Activated CD4-positive, alpha-beta T cell treated with anti-CD3 and anti-CD28 coated beads, Interleukin-10, Interleukin-2, amounts not matched to agents 100 ng/mL and 50 ng/mL, durations not matched to agents 16 hours and 8 hours (primary cell): ENCODE measurements at regions not wholly inside any gene's neighbourhood (a gene's known extent, or its start where the extent isn't known, plus 50 kb on each side); places are given as distances from the start of the nearest gene placed in this dataset.

Experiments
- DNase-seq: peaks from one replicate; pipeline ENCODE4 v3.0.0-alpha.2; 2020

DNA sequence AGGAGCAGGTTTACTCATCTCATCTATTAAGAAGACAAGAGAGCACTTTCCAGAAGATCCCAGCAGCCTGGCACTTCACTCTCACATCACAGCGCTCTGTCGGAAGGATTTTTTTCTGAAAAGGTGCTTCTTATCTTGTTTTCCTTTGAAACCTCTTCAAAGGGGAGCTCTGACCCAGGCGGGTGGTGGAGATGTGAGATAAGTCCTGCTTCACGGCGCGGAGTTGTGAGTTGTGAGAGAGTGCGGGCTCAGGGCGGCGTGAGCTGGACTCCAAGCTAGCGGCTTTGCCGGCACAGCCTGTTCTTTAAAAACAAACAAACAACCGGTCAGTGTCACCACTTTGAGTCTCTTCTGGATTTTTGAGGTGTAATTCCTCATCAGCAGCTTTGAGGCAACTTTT lies 169.0 kb upstream of the ARGLU1 start:
- DNase-seq, result no peak

DNA sequence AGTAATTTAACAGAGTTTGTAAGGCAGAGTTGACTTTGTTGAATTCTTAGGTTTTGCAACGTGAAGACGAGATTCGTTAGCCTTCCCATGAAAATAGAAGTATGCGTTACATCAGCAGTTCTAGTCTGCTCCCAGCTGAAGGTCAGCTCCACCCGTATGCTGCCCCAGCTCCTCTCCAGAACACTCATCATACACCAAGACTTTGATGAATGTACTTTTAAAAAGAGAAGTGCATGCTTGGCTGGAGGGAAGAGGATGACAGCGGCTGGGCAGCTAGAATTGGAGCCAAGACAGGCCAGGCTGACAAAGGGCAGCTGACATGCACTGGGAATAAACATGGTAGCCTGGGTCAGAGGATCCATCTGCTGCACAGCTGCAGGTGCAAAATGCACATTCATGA lies 166.3 kb upstream of the ARGLU1 start:
- DNase-seq, result no peak

DNA sequence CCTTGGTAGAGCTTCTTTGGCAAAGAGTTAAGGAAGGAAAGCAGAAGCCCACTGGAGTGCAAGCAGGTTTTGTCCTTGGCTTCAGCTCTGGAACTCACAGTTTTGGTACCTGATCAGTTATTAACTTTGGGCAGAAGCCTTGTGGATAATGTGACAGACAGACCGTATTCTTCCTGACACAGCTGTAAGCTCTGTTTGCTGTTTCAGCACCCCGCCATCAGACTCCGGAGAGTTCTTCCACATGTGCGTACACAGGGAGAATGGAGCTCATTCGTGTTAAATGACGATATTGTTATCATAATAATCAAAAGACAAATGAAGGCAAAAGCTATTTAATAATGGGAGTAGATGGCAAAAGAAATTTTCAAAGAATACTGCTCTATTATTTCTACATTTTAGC lies 155.1 kb upstream of the ARGLU1 start:
- no peak for DNase-seq

DNA sequence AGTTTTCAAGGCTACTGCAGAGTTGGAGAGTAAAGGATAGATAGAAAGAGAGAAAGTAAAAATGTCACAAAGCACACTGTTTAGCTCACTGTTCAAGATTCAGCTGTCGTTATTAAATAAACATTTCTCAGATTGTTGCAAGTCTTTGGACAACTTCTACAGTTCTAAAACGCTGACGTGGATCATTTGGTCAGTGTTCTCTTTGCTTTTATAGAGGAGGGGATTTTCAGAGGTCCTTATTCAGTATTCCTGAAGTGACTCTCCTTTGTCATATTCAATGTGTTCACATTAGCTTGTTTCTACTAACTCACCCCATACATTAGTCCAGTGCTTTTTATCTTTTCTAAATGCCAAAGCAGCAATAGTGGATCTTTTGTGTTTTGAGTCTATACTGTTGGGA lies 154.7 kb upstream of the ARGLU1 start:
- no peak for DNase-seq

DNA sequence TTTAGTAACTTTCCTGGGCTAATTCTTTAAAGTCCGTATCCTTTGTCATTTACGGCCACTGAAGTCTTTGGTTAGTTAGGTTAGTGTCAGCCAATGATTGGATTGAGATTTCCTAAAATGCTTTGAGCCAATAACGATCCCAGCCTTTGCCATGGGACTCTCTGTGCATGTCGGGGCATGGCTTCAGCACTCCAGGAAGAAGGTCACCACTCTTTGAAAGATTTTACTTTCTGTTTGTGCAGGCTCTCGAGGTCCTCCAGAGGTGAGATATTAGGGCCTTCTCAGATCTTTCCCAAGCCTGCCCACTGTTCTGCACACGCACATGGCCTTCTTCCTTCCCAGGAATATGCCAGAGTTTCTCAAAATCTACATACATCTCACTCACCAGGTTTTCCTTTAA lies 153.7 kb upstream of the ARGLU1 start:
- no peak for DNase-seq

DNA sequence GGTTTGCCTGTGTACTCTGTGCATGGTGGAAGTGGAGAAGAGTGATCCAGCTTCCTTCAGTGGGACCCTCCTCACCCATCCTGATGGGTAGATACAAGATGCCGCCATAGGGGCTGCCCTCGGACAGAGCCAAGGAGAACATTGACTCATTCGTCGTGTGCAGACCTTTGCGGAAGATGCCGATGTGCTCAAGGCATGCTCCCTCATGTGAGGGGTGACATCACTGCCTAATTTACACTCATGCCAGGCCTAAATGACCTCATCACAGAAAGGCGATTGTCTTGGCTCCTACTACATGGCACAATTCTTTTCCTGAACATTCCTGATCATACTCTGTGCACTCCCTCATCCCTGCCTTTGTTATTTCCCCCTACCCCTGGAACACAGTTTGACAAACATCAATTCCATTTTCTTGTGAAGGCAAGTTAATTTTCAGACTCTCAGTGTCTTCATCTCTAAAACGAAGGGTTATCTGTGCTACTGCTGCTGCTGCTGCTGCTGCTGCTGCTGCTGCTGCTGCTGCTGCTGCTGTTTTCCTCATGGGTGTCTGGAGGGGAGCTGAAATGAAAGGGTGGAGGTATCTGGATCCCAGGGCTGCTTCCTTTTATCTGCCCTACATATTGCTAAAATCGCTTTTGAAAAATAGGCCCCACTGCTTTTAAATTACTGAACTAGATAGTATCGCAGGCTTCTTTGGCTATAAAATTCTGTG lies 146.5 kb upstream of the ARGLU1 start:
- no peak for DNase-seq

DNA sequence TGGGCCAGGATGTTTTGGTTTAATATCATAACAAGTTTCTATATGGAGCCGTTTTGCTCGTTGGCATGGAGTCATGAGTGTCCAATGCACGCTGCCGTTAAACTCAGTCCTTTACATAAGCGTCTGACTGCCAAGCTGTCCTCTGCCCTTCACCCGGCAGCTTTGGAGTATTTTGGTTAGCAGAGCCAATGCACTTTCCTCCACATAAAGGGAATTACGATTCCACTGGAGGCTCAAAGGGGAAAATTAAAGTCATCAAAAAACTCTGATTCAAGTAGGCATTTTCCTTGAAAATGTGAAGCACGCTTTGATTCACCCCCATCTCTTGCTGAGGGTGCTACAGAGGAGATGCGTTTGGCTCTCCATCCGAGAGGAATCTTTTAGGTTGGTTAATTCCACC lies 144.4 kb upstream of the ARGLU1 start:
- no peak for DNase-seq

DNA sequence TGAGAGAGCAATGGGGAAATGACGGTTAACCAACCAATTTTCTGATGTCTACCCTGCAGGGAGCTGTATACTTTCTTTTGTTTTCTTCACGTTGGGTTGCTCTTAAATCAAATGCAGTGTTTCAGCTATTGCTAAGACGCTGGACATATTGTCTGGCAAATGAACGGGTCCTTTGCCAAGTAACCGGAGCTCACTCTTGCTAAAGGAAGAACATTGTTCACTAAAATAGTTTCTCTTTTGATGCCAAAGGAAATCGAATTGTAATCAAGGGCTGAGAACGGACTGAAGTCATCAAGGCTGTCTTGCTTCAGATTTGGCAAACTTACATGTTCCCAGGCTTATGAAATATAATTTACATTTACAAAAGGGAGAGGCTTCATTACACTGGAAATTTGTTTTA lies 142.3 kb upstream of the ARGLU1 start:
- DNase-seq, result no peak

DNA sequence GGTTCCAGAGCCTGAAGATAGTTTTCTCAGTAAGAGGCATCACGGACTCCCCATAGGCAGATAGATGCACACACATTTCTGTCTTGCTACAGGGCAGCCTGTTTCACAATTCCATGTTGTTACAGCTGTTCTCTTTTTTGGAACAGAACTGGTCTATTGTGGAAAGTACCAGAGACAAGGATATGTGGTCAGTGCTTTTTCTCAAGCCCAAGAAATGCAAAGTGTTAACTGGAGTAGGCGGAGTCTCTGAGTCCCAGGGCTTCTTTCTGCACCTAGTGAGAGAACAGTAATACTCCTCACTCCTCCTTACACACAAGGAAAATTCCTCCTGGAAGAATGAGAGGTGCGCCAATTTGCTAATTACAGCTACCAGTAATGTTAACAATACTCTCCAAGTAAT lies 141.6 kb upstream of the ARGLU1 start:
- no peak for DNase-seq

DNA sequence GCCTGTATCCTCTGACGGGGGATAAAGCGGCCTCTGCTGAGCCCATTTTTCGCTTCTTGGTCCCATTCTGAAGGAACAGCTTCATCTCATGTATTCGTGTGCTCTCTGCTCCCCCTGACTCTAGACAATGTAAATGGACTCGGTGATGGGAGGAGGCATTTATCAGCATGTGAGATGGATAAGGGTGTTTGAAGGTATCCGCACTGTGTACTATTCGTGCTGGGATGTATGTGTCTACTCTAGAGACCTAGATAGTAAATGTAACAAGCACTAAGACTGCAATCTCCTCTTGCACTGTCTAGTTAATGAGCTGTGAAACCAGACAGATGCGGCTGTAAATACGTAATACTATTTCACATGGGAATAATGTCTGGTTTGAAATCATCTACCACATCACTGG lies 134.6 kb upstream of the ARGLU1 start:
- no peak for DNase-seq

DNA sequence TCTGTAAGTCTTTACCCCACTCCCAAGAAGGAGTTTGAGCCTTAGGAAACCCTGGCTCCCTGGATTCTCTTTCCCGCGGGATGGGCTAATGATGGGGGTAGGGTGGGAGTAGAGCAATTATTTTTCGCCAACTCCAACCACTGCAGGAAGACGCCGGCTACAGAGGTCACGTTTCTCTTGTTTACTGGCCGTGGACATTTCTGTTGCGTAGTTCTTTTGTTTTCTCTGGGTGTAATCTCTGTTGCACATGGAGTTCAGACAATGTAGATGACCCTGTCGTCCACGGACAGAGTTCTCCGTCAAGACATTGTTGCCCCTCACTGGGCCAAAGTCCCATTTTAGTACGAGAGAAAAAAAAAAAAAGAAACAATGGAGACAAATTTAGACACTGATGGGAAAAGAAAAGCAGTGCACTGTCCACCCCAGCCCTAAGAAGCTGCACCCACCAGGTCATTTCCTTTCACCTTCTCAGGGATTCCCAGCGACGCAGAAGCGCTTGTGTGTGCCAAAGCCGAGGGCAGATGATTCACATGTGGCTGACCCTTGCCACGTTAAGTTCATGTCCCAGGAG lies 133.9 kb upstream of the ARGLU1 start:
- no peak for DNase-seq

DNA sequence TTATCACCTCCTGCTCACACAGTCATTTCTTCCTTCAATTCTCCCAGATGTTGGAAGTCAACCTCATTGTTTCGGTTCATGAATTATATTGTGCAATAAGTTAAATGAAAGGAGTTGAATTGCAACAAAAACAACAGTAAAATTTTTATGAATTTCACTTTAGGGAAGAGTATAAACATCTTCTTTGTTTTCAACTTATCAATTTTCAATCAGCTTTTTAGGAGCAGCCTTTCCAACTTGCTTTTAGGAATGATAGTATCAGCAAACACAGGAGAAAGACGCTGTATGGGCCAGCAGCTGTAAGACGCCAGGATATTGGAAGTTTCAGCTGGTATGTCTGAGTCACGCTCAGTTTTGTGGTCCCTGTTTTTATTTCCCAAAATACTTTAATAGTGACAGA lies 132.5 kb upstream of the ARGLU1 start:
- no peak for DNase-seq

DNA sequence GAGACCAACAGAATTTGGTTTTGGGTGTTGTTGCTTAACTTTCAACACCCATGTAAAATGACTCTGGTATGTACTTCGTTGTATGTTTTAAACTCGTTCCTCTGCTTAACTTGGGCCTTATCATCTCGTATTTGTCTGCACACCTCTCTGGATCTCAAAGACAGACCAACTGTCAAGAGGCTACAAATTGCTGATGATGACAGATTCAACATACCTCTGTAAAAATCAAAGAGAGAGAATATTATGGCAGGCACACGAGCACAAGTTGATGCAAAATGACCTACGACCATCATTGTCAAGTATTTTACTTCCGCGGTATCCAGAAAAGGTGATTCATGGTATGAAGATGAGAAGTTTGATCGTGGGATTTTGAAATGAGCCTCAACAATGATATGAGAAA lies 132.1 kb upstream of the ARGLU1 start:
- no peak for DNase-seq

DNA sequence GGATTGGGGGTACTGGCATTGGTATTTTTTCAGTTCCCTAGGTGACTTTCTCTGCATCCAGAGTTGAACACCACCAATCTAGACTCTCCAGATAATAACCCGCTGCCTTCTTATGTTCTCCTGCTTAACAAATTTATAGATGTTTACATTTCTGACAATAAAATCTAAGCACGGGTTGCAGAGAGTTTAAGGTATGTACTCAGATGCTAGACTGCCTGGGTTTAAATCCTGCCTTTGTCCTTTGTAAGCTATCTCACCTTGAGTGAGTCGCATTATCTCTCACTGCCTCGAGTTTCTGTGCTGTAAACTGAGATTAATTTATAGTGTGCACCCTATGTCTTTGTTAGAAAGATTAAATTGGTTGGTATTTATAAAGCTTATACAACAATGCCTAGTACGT lies 131.4 kb upstream of the ARGLU1 start:
- no peak for DNase-seq

DNA sequence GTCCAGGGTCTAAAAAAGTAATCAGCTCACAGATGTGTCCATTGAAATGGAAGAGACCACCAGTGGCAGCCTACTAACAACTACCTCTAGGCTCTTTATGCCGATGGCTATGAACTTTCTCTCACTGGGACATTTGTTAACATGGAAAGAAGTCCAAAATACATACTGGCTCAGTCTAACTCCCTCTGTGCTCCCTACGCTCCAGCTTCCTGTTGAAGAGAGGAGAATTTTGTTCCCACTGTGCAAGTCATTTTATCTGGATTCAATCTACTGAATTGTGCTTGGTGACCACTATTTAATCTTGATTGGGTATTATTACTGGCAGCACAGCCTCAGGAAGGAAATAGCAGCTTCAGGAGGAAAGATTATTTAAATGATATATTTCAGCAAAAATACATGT lies 128.8 kb upstream of the ARGLU1 start:
- no peak for DNase-seq

DNA sequence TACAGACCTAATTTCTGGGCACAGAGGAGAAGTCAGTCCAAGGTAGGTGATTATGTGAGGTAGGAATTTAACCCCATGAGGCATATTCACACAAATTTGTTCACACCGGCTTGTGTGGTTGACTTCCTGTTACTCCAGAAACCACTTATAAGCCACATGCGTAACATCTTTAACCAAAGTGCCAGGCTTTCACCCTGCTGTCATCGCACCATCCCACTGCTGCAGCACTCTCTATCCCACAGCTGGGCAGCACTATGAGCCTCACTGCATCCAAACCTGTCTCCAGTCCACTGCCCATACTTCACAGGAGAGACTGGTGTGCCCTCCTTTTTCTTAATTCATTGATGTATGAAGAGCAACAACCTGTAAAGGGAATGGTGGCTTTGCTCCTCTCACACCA lies 128.2 kb upstream of the ARGLU1 start:
- no peak for DNase-seq

DNA sequence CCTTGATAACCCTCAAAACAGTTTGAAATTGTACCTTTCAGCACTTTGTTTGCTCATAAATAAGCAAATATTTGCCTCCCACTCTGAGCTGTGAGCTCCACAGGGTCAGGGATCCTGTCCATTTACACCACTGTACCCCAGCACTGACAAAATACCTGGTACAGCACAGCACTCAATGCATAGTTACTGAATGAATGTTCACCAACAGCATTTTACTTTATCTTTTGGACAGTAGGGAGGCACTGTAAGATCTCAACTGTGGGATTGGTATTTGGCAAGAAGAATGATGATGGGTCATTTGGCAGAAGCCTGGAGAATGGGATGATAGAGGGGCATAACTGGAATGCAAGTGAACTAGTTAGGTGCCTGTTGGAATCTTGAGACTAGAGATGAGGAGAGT lies 127.2 kb upstream of the ARGLU1 start:
- DNase-seq, result no peak

DNA sequence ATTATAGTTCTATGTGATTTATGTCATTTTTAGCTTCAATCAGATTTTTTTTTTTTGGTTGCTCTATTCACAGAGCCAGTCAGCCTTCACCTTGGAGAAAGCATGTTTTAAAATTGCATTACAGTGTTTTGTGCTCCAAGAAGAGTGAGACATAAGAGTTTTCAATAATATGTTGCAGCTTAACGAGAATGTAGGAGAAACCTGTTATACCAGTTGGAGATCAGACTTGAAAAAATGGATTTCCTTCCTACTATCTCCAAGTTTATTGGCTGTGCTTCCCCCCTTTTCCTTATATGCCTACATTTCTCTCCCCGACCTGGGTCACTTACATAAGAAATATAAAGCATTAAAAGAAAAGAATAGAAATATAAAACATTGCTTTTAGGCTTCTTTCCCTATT lies 123.9 kb upstream of the ARGLU1 start:
- DNase-seq, result no peak

DNA sequence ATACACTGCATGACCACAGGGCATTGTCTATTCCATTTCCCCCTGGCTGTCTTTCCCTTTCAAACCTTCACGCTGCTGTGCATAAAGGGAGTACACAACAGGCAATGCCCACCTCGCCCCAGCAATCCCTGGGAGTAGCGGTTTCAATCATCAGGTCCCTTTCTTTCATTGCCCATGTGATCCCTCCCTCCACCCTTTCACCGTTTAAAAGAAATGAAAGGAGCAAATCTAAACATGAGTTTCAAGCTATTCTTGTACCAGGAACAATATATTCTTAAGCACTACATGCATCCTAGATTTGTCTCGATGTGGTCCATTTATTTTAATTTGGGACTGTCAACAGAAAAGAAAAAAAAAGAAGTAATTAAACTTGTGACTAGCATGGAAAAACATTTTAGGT lies 123.4 kb upstream of the ARGLU1 start:
- DNase-seq, result no peak

DNA sequence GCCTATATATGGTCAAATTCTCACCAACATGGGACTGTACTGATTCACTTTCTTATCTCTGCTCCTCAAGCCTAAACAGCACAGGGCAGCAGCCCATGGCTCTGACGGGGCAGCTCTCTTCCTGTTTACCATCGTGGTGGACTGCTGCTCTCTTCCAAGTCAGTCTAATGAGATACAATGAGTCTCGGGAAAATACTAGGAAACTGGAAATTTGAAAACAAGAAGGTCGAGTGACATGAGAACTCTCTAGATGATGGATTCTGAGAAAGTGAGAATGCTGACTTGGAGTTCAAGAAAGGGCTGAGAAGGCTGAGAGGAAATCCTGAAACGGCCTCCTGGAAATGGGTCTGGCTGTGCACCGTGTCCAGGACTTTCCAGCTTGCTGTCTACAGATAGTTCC lies 122.8 kb upstream of the ARGLU1 start:
- DNase-seq, result no peak

DNA sequence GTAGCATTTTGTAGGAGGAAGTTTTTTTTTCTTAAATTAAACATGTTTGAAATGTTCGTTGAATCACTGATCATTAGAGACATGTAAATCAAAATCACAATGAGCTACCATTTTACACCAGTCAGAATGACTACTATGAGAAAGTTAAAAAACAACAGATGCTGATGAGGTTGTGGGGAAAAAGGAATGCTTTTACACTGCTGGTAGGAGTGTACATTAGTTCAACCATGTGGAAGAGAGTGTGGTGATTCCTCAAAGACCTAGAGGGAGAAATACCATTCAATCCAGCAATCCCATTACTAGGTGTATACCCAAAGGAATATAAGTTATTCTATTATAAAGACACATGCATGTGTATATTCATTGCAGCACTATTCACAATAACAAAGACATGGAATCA lies 122.0 kb upstream of the ARGLU1 start:
- no peak for DNase-seq

DNA sequence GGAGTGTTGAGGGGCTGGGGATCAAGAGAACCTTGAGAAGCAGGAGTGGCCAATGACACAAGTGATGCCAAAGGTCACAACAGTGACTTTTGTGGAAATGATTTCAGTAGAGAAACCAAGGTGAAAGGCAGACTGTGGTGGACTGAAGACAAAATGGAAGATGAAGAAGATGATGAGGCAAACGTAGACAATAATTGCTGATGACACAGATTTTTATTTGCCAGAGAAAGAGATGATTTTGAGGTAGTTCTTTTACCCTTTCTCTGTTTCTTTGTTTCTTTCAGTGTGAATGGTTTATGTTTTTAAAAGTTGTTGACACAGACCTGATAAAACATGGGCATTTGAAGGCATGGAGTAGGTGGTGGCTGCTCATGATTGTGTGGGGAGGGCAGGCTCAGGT lies 121.0 kb upstream of the ARGLU1 start:
- no peak for DNase-seq

DNA sequence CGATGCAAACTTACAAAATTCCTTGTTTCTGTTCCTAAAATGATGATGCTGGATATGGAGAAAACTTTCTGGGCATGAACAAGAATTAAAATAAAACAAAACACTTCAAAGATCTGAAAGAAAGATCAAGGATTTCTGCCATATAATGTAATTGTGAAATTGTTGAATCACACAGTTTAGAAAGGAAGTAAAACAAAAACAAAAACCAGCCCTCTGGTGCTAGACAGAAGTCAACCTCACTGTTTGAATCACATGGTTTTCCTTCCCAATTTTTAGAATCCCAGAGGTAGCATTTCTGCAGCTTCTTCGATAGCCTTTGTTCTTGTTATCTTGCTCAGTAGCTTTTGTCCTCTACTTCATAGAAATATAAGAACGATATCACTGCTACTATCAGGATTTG lies 118.2 kb upstream of the ARGLU1 start:
- no peak for DNase-seq

DNA sequence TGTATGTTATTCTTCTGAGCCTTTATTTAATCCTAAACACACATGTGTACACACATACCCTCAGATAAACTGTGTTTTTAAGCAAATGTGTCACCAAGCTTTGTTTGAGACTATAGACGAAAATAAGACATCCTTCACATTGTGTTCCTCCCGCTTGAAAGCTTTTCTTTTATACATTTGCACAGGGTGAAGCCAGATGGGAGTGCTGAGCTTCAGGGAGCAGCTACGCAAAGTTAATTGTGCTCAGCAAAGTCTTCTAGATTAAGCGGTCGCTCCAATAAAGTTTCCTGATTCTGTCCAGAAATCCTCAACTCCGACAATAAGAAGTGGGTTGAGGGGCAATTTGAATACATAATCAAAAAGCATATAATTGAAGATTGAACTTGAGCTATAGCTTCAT lies 117.2 kb upstream of the ARGLU1 start:
- no peak for DNase-seq

DNA sequence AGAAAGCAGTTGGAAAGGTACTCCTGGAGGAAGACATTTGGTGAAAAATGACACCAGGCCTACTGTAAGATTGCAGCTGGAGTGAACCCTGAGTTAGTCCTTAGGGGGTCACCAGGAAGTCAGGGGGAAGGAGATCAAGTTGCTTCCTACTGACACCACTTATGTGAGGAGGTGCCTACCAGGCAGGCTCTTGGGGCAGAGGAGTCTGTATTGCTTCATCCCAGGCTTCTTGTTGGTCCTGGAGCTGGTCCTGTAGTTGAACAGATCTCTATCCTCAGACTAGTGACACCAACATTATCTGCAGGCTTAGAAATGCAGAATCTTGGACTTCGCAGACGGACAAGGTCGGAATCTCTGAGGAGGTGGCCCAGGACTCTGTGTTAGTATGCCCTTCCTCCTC lies 116.0 kb upstream of the ARGLU1 start:
- DNase-seq, result no peak

DNA sequence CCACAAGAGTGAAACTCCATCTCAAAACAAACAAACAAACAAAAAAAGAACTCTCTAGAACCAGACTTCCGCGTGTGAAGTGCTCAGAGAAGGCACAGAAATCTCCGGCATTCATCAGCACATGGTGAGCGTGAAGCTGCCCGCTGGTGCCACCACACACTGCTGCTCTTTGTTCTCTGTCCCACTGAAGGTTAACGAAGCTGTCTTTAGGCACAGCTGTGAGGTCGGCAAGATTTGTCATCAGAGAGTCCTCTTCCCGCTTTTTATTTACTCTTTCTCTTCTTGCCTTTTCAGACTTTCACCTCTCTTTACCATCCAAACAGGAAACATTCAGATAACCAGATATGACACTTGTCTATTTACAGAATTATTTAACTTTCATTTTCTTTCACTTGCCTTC lies 115.2 kb upstream of the ARGLU1 start:
- DNase-seq, result no peak
